ENCODE measurements at regions not wholly inside any gene's neighbourhood (a gene's known extent, or its start where the extent isn't known, plus 50 kb on each side); places are given as distances from the start of the nearest gene placed in this dataset.

- Histone ChIP-seq H3K4me3 (ENCODE audit: low read depth, low read length) (no peak overlapping the region), H3K27ac (ENCODE audit: low read depth) (no peak overlapping the region), H3K4me1 (ENCODE audit: insufficient read depth) (no peaks in the 10 kb centered on the region), H3K36me3 (ENCODE audit: insufficient read depth) (no peaks in the 10 kb centered on the region)
- WGBS = 70% methylated on average over 3 of the region's 3 CpGs
- peak; percentile 14 for DNase-seq (ENCODE audit: extremely low spot score)
Observed at GRCh38 chr7:114819616-114820362, 102.1 kb upstream of the MDFIC start.

DNA sequence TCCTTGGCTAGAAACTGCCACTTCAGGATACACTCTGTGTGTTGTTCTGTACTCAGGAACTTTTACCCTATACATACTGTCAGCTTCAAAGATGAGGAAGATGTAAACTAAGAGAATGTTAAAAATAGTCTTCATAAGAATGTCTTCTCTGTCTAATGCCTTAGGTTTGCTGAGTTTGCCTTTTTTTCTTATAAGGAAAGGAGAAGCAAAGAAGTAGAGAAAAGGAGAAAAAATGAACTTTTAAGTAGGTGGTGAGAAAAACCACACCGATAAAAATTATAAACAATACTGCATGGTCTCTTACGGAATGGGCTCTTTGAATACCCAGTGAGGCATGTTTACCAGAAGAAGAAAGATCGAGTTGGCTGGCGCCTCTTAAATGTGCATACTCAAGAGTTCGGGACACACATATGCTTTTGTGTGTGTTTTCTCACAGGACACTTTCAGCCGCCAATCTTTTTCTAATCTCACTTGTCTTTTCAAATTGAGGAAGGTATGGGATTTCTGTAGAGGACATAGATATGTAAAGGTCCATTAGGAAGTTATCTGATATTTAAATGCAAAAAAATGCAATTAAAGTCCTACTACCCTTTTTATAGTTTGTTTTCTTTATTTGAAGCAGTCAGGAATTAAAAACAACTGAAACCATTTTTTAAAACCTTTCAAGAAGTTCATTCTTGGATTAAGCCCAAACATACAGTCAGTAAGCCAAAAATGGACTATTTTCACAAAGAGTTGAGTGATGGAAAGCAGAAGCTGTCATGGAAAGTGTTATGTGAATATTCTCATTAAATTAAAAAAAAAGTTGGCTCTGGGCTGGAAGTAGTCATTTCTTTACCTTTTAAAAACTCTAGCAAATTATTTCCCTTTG, 100.6 kb upstream of the MDFIC start:
- H3K4me3 ChIP-seq (ENCODE audit: low read depth, low read length) = no peak overlapping the region
- H3K36me3 ChIP-seq (ENCODE audit: insufficient read depth) = no peaks in the 10 kb centered on the region
- WGBS = 32% methylated on average over 6 of the region's 6 CpGs
- H3K27ac ChIP-seq (ENCODE audit: low read depth) = no peak overlapping the region
- peak; percentile 4 for DNase-seq (ENCODE audit: extremely low spot score)
- no peaks in the 10 kb centered on the region for H3K4me1 ChIP-seq (ENCODE audit: insufficient read depth)

- DNase-seq (ENCODE audit: extremely low spot score) = no peak
- WGBS = 76% methylated on average over 1 of the region's 1 CpG
- H3K4me3 ChIP-seq (ENCODE audit: low read depth, low read length) = no peak overlapping the region
- H3K36me3 ChIP-seq (ENCODE audit: insufficient read depth) = no peaks in the 10 kb centered on the region
- no peak overlapping the region for H3K27ac ChIP-seq (ENCODE audit: low read depth)
- no peaks in the 10 kb centered on the region for H3K4me1 ChIP-seq (ENCODE audit: insufficient read depth)
Observed at GRCh38 chr7:114822131-114822530, 99.8 kb upstream of the MDFIC start.

- Histone ChIP-seq H3K4me3 (ENCODE audit: low read depth, low read length) (no peak overlapping the region), H3K4me1 (ENCODE audit: insufficient read depth) (no peaks in the 10 kb centered on the region), H3K27ac (ENCODE audit: low read depth) (no peak overlapping the region), H3K36me3 (ENCODE audit: insufficient read depth) (no peaks in the 10 kb centered on the region)
- DNase-seq (ENCODE audit: extremely low spot score) = no peak
- 47% methylated on average over 2 of the region's 2 CpGs for WGBS
Observed at GRCh38 chr7:114822844-114823243, 99.0 kb upstream of the MDFIC start.

GRCh38 chr7:114823290-114823689, 98.6 kb upstream of the MDFIC start:
- WGBS = 87% methylated on average over 1 of the region's 1 CpG
- Histone ChIP-seq H3K4me1 (ENCODE audit: insufficient read depth) (no peaks in the 10 kb centered on the region), H3K36me3 (ENCODE audit: insufficient read depth) (no peaks in the 10 kb centered on the region), H3K27ac (ENCODE audit: low read depth) (no peak overlapping the region), H3K4me3 (ENCODE audit: low read depth, low read length) (no peak overlapping the region)
- DNase-seq (ENCODE audit: extremely low spot score) = no peak

DNA sequence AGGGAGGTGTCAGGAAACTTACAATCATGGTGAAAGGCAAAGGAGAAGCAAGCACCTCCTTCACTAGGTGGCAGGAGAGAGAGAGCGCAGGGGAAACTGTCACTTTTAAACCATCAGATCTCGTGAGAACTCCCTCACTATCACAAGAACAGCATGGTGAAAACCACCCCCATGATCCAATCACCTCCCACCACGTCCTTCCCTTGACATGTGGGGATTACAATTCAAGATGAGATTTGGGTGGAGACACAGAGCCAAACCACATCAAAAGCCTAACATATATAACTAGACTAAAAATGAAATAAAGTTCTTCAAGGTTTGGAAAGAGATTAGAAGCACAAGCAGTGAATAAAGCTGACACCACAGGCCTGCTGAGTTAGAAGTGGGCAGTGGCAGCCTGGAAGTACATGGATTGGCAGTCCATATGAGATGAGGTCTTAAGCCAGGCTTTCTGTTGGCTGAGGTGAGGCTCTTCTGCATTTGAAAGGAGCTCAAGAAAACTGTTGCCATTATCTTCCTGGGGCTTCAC, 96.4 kb upstream of the MDFIC start:
- WGBS = 63% methylated on average over 3 of the region's 3 CpGs
- no peak overlapping the region for H3K27ac ChIP-seq (ENCODE audit: low read depth)

GRCh38 chr7:114830952-114831351, 90.9 kb upstream of the MDFIC start:
- no peaks in the 10 kb centered on the region for H3K36me3 ChIP-seq (ENCODE audit: insufficient read depth)
- DNase-seq (ENCODE audit: extremely low spot score) = no peak
- 47% methylated on average over 4 of the region's 4 CpGs for WGBS
- no peak overlapping the region for H3K4me3 ChIP-seq (ENCODE audit: low read depth, low read length)
- no peak overlapping the region for H3K27ac ChIP-seq (ENCODE audit: low read depth)
- H3K4me1 ChIP-seq (ENCODE audit: insufficient read depth) = no peaks in the 10 kb centered on the region

More for the DNA sequence above, 96.4 kb upstream of the MDFIC start:
- no peak overlapping the region for H3K4me3 ChIP-seq (ENCODE audit: low read depth, low read length)
- no peaks in the 10 kb centered on the region for H3K4me1 ChIP-seq (ENCODE audit: insufficient read depth)
- no peaks in the 10 kb centered on the region for H3K36me3 ChIP-seq (ENCODE audit: insufficient read depth)
- DNase-seq (ENCODE audit: extremely low spot score) = no peak

DNA sequence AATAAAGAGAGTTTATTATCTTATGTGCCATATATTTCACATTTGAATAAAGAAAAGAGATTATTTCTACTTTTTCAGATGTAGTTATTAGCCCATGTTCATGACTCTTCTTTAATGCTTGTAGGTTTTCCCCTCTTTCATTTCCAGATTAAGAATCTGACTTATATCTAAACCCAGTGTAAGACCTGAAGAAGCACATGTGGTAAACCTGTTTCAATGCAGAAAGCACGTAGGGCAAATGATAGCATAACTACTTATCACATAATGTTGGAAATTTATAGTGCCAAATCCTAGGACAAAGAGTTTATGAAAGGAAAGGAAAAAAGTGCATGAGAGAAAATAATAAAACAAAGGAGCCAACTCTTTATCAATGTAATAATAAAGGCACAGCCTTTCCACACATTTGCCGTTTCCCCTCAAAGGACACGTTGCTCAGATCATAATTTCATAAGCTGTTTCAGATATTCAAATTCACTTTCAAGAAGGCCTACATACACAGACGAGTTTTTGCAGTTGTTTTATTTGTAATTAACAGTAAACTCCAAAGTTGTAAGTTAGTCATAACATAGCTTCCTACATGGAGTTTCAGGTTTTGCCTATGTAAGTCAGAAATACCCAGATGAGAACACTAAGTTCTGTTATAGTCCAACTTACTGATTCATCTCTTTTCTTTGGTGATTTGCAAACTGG, 88.8 kb upstream of the MDFIC start:
- 74% methylated on average over 4 of the region's 4 CpGs for WGBS

DNA sequence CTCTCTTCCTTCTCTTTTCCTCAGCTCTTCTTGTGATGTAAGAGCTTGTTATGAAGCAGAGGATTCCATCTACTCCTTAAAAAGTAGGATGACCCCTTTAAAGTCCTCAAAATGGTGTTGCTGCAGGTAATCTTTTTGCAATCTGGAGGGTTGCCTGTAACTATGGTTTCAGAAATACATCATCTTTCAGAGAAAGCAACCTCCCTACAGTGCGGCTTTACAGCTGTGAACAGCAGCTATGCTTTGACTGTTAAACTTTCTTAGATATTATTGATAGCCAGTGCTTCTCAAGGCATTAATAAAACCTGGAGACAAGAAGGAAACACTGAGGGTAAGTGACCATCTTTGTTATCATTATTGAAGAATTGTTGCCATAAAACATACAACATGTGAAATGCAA, 86.6 kb upstream of the MDFIC start:
- WGBS = 85% methylated on average over 1 of the region's 1 CpG
- no peak overlapping the region for H3K27ac ChIP-seq (ENCODE audit: low read depth)
- H3K4me1 ChIP-seq (ENCODE audit: insufficient read depth) = no peaks in the 10 kb centered on the region
- H3K36me3 ChIP-seq (ENCODE audit: insufficient read depth) = no peaks in the 10 kb centered on the region
- DNase-seq (ENCODE audit: extremely low spot score) = no peak
- H3K4me3 ChIP-seq (ENCODE audit: low read depth, low read length) = no peak overlapping the region

More for the DNA sequence above, 88.8 kb upstream of the MDFIC start:
- H3K36me3 ChIP-seq (ENCODE audit: insufficient read depth) = no peaks in the 10 kb centered on the region
- DNase-seq (ENCODE audit: extremely low spot score) = no peak
- H3K27ac ChIP-seq (ENCODE audit: low read depth) = no peak overlapping the region
- no peaks in the 10 kb centered on the region for H3K4me1 ChIP-seq (ENCODE audit: insufficient read depth)
- H3K4me3 ChIP-seq (ENCODE audit: low read depth, low read length) = no peak overlapping the region

GRCh38 chr7:114835861-114836260, 86.0 kb upstream of the MDFIC start:
- 1% methylated on average over 1 of the region's 1 CpG for WGBS
- no peak for DNase-seq (ENCODE audit: extremely low spot score)

DNA sequence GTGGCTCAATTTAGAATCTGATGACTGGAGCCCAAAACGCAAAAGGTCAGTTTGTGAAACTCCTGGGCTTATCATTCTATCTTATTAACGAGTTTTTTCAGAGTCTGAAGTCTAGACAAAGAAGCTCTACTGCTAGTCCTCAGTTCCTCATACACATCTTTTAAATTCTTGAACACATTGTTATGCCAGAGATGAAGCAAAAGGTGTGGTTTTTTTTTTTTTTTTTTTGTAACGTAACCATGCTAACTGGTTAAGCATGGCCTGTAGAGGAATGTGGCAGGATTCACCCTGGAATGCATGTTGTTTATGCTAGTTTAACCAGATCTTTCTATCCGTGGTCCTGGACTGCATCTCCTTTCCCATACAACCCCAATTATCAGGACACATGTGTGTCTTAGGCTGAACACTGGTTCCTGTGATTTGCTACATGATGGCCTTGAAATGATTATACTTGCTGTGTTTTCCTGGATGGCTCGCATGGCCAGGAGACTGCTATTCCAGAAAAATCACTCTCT, 79.3 kb upstream of the MDFIC start:
- H3K4me3 ChIP-seq (ENCODE audit: low read depth, low read length) = no peak overlapping the region
- 63% methylated on average over 5 of the region's 5 CpGs for WGBS
- no peaks in the 10 kb centered on the region for H3K36me3 ChIP-seq (ENCODE audit: insufficient read depth)
- no peak for DNase-seq (ENCODE audit: extremely low spot score)
- H3K27ac ChIP-seq (ENCODE audit: low read depth) = no peak overlapping the region
- no peaks in the 10 kb centered on the region for H3K4me1 ChIP-seq (ENCODE audit: insufficient read depth)

More at GRCh38 chr7:114835861-114836260, 86.0 kb upstream of the MDFIC start:
- Histone ChIP-seq H3K27ac (ENCODE audit: low read depth) (no peak overlapping the region), H3K4me3 (ENCODE audit: low read depth, low read length) (no peak overlapping the region), H3K4me1 (ENCODE audit: insufficient read depth) (no peaks in the 10 kb centered on the region), H3K36me3 (ENCODE audit: insufficient read depth) (no peaks in the 10 kb centered on the region)

- Histone ChIP-seq H3K4me3 (ENCODE audit: low read depth, low read length) (no peak overlapping the region), H3K27ac (ENCODE audit: low read depth) (no peak overlapping the region), H3K4me1 (ENCODE audit: insufficient read depth) (no peaks in the 10 kb centered on the region), H3K36me3 (ENCODE audit: insufficient read depth) (no peaks in the 10 kb centered on the region)
- WGBS = 95% methylated on average over 3 of the region's 3 CpGs
- DNase-seq (ENCODE audit: extremely low spot score) = no peak
Observed at GRCh38 chr7:114843102-114843501, 78.8 kb upstream of the MDFIC start.

DNA sequence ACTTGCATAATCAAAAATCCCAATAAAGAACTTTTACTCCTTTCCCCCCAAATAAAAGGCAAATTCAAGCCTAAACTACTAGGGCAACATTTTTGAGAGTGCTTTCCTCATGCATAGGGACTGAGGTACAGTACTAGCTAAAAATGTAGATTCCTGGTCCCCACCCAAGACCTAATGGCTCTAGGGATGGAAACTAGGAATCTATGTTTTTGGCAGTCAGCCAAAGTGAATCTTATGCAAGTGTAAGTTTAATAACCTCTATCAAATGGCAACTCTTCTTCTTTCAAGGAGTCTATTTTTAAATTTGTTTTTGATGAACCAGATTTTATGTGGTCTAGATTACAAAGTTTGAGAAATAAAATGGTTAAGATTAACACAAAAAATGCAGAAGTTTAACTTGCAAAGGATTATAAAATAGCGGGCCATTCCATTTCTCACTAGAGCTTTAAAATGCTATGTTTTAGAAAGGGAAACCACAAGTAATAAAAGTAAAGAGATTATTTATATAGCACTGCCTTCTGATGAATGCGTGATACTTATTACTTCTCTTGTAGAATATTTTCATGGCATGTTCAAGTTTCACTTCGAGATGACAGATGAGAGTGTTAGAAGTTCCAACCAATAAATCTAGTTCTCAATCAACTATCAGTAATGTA, 70.4 kb upstream of the MDFIC start:
- Histone ChIP-seq H3K4me3 (ENCODE audit: low read depth, low read length) (no peak overlapping the region), H3K4me1 (ENCODE audit: insufficient read depth) (no peaks in the 10 kb centered on the region), H3K36me3 (ENCODE audit: insufficient read depth) (no peaks in the 10 kb centered on the region), H3K27ac (ENCODE audit: low read depth) (no peak overlapping the region)
- WGBS = 42% methylated on average over 3 of the region's 3 CpGs
- no peak for DNase-seq (ENCODE audit: extremely low spot score)

Measured in urinary bladder (tissue), 3 donors.